ENCODE measurements at regions not wholly inside any gene's neighbourhood (a gene's known extent, or its start where the extent isn't known, plus 50 kb on each side); places are given as distances from the start of the nearest gene placed in this dataset.

- H3K27me3 ChIP-seq (ENCODE audit: insufficient read depth, low read length), result no peaks in the 10 kb centered on the region
- peaks cover 4% of the 10 kb centered on the region; the same call in 1 of the 2 replicates for H3K4me1 ChIP-seq (ENCODE audit: insufficient read depth, low read length)
- H3K36me3 ChIP-seq (ENCODE audit: insufficient read depth, low read depth, low read length), result no peaks in the 10 kb centered on the region
- no peak overlapping the region for H3K9ac ChIP-seq (ENCODE audit: low read depth, low read length)
- H3K4me3 ChIP-seq (ENCODE audit: low read length), result no peak overlapping the region
- H3K27ac ChIP-seq (ENCODE audit: low read length), result no peak overlapping the region
- H3K9me3 ChIP-seq (ENCODE audit: insufficient read depth, low read depth, low read length), result no peaks in the 10 kb centered on the region
Measured at GRCh38 chr1:193417945-193418744, 231.7 kb upstream of the B3GALT2 start.

- H3K27me3 ChIP-seq (ENCODE audit: insufficient read depth, low read length), result no peaks in the 10 kb centered on the region
- no peaks in the 10 kb centered on the region for H3K36me3 ChIP-seq (ENCODE audit: insufficient read depth, low read depth, low read length)
- peaks cover 4% of the 10 kb centered on the region; the same call in 1 of the 2 replicates for H3K4me1 ChIP-seq (ENCODE audit: insufficient read depth, low read length)
- no peak overlapping the region for H3K9ac ChIP-seq (ENCODE audit: low read depth, low read length)
- H3K27ac ChIP-seq (ENCODE audit: low read length), result no peak overlapping the region
- no peaks in the 10 kb centered on the region for H3K9me3 ChIP-seq (ENCODE audit: insufficient read depth, low read depth, low read length)
- H3K4me3 ChIP-seq (ENCODE audit: low read length), result no peak overlapping the region
Measured at GRCh38 chr1:193417403-193417802, 231.0 kb upstream of the B3GALT2 start.

DNA sequence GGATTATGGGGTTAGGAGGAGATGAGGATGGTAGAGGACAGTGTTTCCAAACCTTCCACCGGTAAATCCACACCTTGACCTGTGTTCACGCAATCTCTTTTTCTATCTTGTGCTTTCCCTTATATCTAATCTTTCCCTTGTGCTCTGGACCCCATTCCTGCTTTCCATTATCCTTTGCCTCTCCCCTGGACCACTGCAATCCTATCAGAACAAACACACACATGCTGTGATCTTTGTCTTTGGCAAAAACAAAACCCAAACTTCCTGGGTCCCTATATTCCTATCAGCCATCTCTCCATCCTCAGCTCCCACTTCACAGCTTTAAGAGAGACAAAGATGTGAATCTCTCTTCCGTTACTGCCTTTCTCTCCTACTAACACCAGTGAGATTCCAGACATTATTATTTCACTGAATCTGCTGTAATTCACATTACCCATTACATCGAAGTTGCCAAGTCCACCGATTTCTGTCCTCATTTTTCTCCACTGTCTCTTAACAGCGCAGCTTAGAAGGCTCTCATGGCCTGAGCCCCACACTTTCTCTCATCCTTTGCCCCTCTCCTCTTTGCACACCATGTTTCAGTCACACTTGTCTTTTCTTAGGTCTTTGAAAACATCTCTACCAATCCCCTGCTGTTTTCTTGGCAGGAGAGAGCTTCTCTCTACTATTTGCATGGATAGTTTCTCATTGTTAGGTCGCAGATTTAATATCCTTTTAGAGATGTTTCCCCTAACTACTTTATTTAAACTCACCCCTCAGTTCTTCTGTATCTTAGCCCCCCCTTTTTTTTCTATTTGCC is 230.0 kb upstream of the B3GALT2 start:
- H3K9ac ChIP-seq (ENCODE audit: low read depth, low read length), result no peak overlapping the region
- no peak overlapping the region for H3K4me3 ChIP-seq (ENCODE audit: low read length)
- peaks cover 4% of the 10 kb centered on the region; the same call in 1 of the 2 replicates for H3K4me1 ChIP-seq (ENCODE audit: insufficient read depth, low read length)
- no peaks in the 10 kb centered on the region for H3K27me3 ChIP-seq (ENCODE audit: insufficient read depth, low read length)
- H3K36me3 ChIP-seq (ENCODE audit: insufficient read depth, low read depth, low read length), result no peaks in the 10 kb centered on the region
- H3K27ac ChIP-seq (ENCODE audit: low read length), result no peak overlapping the region
- H3K9me3 ChIP-seq (ENCODE audit: insufficient read depth, low read depth, low read length), result no peaks in the 10 kb centered on the region

DNA sequence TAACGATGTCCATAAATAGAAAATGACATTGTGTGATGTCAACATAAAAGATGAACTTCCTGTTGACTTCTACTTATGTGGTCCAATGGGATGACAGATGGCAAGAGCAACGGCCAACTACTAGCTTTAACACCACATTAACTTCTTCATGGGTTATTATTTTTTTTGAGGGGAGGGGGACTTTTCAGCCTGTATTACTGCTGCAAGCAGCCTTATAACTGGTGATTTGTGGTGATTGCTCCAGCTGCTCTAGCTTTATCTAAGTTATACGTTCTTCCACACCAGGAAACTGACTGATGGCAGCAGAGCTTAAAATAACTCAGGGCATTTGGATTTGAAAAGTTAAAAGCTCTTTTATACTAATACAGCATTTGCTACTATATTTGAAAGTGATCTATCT is 228.8 kb upstream of the B3GALT2 start:
- H3K4me3 ChIP-seq (ENCODE audit: low read length), result no peak overlapping the region
- no peak overlapping the region for H3K9ac ChIP-seq (ENCODE audit: low read depth, low read length)
- no peaks in the 10 kb centered on the region for H3K9me3 ChIP-seq (ENCODE audit: insufficient read depth, low read depth, low read length)
- H3K36me3 ChIP-seq (ENCODE audit: insufficient read depth, low read depth, low read length), result no peaks in the 10 kb centered on the region
- peaks cover 4% of the 10 kb centered on the region; the same call in 1 of the 2 replicates for H3K4me1 ChIP-seq (ENCODE audit: insufficient read depth, low read length)
- no peaks in the 10 kb centered on the region for H3K27me3 ChIP-seq (ENCODE audit: insufficient read depth, low read length)
- H3K27ac ChIP-seq (ENCODE audit: low read length), result no peak overlapping the region

- Histone ChIP-seq H3K27me3 (ENCODE audit: insufficient read depth, low read length) (no peaks in the 10 kb centered on the region), H3K4me3 (ENCODE audit: low read length) (no peak overlapping the region), H3K27ac (ENCODE audit: low read length) (no peak overlapping the region), H3K4me1 (ENCODE audit: insufficient read depth, low read length) (peaks cover 4% of the 10 kb centered on the region; the same call in 1 of the 2 replicates), H3K36me3 (ENCODE audit: insufficient read depth, low read depth, low read length) (no peaks in the 10 kb centered on the region), H3K9me3 (ENCODE audit: insufficient read depth, low read depth, low read length) (no peaks in the 10 kb centered on the region), H3K9ac (ENCODE audit: low read depth, low read length) (no peak overlapping the region)
Measured at GRCh38 chr1:193413376-193413775, 227.0 kb upstream of the B3GALT2 start.

DNA sequence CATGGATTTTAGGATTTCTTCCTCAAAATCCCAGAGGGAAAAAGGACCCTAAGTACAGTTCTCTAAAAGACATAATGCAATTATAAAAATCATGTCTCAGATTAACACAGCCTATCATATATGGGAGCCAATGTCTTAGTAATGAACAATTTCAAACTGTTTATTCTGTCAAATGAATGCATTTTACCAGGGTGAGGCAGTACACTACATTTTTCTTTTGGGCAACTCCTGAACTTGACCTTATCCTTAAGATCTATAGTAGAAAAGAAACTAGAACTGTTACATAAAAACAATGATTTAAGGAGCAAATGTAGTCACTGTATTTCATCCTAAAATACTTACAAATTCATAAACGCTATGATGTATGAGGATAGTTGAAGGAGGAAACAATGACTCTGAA is 226.3 kb upstream of the B3GALT2 start:
- H3K9me3 ChIP-seq (ENCODE audit: insufficient read depth, low read depth, low read length), result no peaks in the 10 kb centered on the region
- peaks cover 4% of the 10 kb centered on the region; the same call in 1 of the 2 replicates for H3K4me1 ChIP-seq (ENCODE audit: insufficient read depth, low read length)

GRCh38 chr1:193411714-193412113 is 225.3 kb upstream of the B3GALT2 start:
- Histone ChIP-seq H3K27ac (ENCODE audit: low read length) (no peak overlapping the region), H3K4me1 (ENCODE audit: insufficient read depth, low read length) (peaks cover 4% of the 10 kb centered on the region; the same call in 1 of the 2 replicates), H3K4me3 (ENCODE audit: low read length) (no peak overlapping the region), H3K27me3 (ENCODE audit: insufficient read depth, low read length) (no peaks in the 10 kb centered on the region), H3K36me3 (ENCODE audit: insufficient read depth, low read depth, low read length) (no peaks in the 10 kb centered on the region), H3K9me3 (ENCODE audit: insufficient read depth, low read depth, low read length) (no peaks in the 10 kb centered on the region), H3K9ac (ENCODE audit: low read depth, low read length) (no peak overlapping the region)

More for the DNA sequence above, 226.3 kb upstream of the B3GALT2 start:
- Histone ChIP-seq H3K9ac (ENCODE audit: low read depth, low read length) (no peak overlapping the region), H3K36me3 (ENCODE audit: insufficient read depth, low read depth, low read length) (no peaks in the 10 kb centered on the region), H3K27me3 (ENCODE audit: insufficient read depth, low read length) (no peaks in the 10 kb centered on the region), H3K27ac (ENCODE audit: low read length) (no peak overlapping the region), H3K4me3 (ENCODE audit: low read length) (no peak overlapping the region)

DNA sequence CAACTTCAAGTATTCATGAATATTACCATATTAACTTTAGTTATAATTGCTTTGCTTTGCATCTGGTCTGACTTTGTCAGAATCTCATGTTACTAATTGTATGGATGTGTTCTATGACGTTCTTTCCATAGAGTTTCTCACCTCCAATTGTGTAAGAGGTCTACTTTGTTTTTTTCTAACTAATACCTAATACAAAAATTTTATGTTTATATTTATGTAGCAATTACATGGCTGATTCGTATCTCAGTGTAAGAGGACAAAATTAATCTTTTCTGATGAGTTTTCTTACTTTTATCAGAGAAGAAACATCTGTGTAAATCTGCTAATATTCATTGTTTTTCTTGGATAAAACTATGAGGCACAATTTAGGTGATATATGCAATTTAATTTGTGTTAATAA is 224.8 kb upstream of the B3GALT2 start:
- no peak overlapping the region for H3K27ac ChIP-seq (ENCODE audit: low read length)
- H3K4me1 ChIP-seq (ENCODE audit: insufficient read depth, low read length), result no peaks in the 10 kb centered on the region
- no peaks in the 10 kb centered on the region for H3K36me3 ChIP-seq (ENCODE audit: insufficient read depth, low read depth, low read length)
- no peaks in the 10 kb centered on the region for H3K27me3 ChIP-seq (ENCODE audit: insufficient read depth, low read length)
- H3K4me3 ChIP-seq (ENCODE audit: low read length), result no peak overlapping the region
- no peak overlapping the region for H3K9ac ChIP-seq (ENCODE audit: low read depth, low read length)
- H3K9me3 ChIP-seq (ENCODE audit: insufficient read depth, low read depth, low read length), result no peaks in the 10 kb centered on the region

- H3K4me3 ChIP-seq (ENCODE audit: low read length), result no peak overlapping the region
- H3K27ac ChIP-seq (ENCODE audit: low read length), result no peak overlapping the region
- no peaks in the 10 kb centered on the region for H3K36me3 ChIP-seq (ENCODE audit: insufficient read depth, low read depth, low read length)
Measured at GRCh38 chr1:193408782-193409293, 222.4 kb upstream of the B3GALT2 start.

GRCh38 chr1:193406901-193407300 is 220.5 kb upstream of the B3GALT2 start:
- Histone ChIP-seq H3K9me3 (ENCODE audit: insufficient read depth, low read depth, low read length) (no peaks in the 10 kb centered on the region), H3K9ac (ENCODE audit: low read depth, low read length) (no peak overlapping the region), H3K27ac (ENCODE audit: low read length) (no peak overlapping the region), H3K4me3 (ENCODE audit: low read length) (no peak overlapping the region), H3K27me3 (ENCODE audit: insufficient read depth, low read length) (no peaks in the 10 kb centered on the region), H3K4me1 (ENCODE audit: insufficient read depth, low read length) (no peaks in the 10 kb centered on the region), H3K36me3 (ENCODE audit: insufficient read depth, low read depth, low read length) (no peaks in the 10 kb centered on the region)

More at GRCh38 chr1:193408782-193409293, 222.4 kb upstream of the B3GALT2 start:
- Histone ChIP-seq H3K27me3 (ENCODE audit: insufficient read depth, low read length) (no peaks in the 10 kb centered on the region), H3K9me3 (ENCODE audit: insufficient read depth, low read depth, low read length) (no peaks in the 10 kb centered on the region), H3K4me1 (ENCODE audit: insufficient read depth, low read length) (no peaks in the 10 kb centered on the region), H3K9ac (ENCODE audit: low read depth, low read length) (no peak overlapping the region)

DNA sequence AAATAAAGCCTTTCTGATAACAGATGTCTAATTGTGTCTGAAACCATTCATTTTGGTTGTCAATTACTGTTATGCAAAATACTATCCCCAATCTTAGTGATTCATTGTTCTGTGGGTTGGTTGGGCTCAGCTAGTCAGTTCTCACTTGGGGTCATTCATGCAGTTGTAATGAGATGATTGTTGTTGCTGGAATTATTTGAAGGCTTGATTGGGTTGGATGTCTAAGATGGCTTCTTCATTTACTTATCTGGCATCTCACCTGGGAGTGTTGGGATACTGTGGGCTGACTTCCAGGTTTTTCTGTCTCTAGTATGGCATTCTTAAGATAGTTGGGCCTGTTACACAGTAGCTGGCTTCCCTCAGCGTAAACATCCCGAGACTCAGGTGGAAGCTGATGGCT is 217.8 kb upstream of the B3GALT2 start:
- Histone ChIP-seq H3K9ac (ENCODE audit: low read depth, low read length) (no peak overlapping the region), H3K4me1 (ENCODE audit: insufficient read depth, low read length) (no peaks in the 10 kb centered on the region), H3K4me3 (ENCODE audit: low read length) (no peak overlapping the region), H3K27ac (ENCODE audit: low read length) (no peak overlapping the region), H3K36me3 (ENCODE audit: insufficient read depth, low read depth, low read length) (no peaks in the 10 kb centered on the region), H3K9me3 (ENCODE audit: insufficient read depth, low read depth, low read length) (no peaks in the 10 kb centered on the region), H3K27me3 (ENCODE audit: insufficient read depth, low read length) (no peaks in the 10 kb centered on the region)
